Thyroid gland (tissue), 4 donors: ENCODE measurements at regions not wholly inside any gene's neighbourhood (a gene's known extent, or its start where the extent isn't known, plus 50 kb on each side); places are given as distances from the start of the nearest gene placed in this dataset.

Experiments
- DNase-seq, 2 donors: peaks; one replicate each; pipeline ENCODE4 v3.0.0-alpha.2; 2019
- H3K27ac ChIP-seq, 3 donors: fragments of 200-600 bp; sonication (generic); 1 replicate in 2 of 3; 2 replicates in 1 of 3; pipeline ENCODE4 v1.5.1; 2016 to 2019; ENCODE audit warnings: mild to moderate bottlenecking in 1 of 3, moderate library complexity in 1 of 3
- H3K27me3 ChIP-seq: fragments of 200-600 bp; sonication (generic); one replicate; pipeline ENCODE4 v1.5.1; 2019
- H3K36me3 ChIP-seq, 2 donors: fragments of 200-600 bp; sonication (generic); one replicate each; pipeline ENCODE4 v1.5.1; 2016 to 2019
- H3K4me1 ChIP-seq, 2 donors: fragments of 200-600 bp; sonication (generic); one replicate each; pipeline ENCODE4 v1.5.1; 2017 to 2019
- H3K4me3 ChIP-seq, 3 donors: fragments of 200-600 bp; sonication (generic); replicated peaks in 1 of 3; 1 replicate in 2 of 3; 2 replicates in 1 of 3; pipeline ENCODE4 v1.5.1; 2016; ENCODE audit warnings: mild to moderate bottlenecking in 1 of 3
- H3K9me3 ChIP-seq: fragments of 200-600 bp; sonication (generic); one replicate; pipeline ENCODE4 v1.5.1; 2017
- POLR2A ChIP-seq, 2 donors: fragments of 450-650 bp; IDR thresholded peaks; one replicate each; pipeline ENCODE4 v1.6.1; 2017; ENCODE audit warnings: antibody characterized with exemption in 2 of 2, mild to moderate bottlenecking in 2 of 2, moderate library complexity in 1 of 2
- WGBS, 2 donors: methylation state at CpG; one replicate each; pipeline ENCODE4 v1.1.5; 2017; 5-methylcytosine and 5-hydroxymethylcytosine counted together
- intact Hi-C: fragments of 100-400 bp; cut with DNase I; formaldehyde crosslinking; loops from one replicate; pipeline ENCODE4 v1.15.1; 2023
- TF ChIP-seq, protein P1 (sequence below), 6 experiments: fragments of 200-600 bp in 3 of 6; fragments of 450-650 bp in 3 of 6; sonication (generic) in 3 of 6; IDR thresholded peaks; one replicate each; pipeline ENCODE4 v1.5.1; 2016 to 2019; ENCODE audit warnings: antibody characterized with exemption in 6 of 6, mild to moderate bottlenecking in 2 of 6, inconsistent platforms in 1 of 6, moderate library complexity in 1 of 6

DNA sequence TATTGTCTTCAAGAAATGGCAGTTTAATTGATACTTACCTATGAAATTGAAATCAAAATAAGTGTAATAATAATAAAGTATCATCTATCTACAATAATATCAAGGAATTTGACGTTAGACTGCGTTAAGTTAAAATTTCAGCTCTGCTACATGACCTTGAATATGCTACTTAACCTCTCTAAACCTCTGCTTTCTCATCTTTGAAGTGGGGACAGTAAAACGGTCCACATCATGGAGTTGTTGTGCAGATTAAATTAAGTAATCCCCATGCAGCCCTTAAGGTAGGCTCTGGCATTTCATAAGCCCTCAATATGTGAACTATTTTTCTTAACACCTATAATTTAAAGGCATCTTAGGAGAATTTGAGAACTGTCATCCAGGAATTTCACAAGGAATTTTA, 252.4 kb upstream of the PHF14 start:
- H3K36me3 ChIP-seq, result no peaks in the 10 kb centered on the region
- DNase-seq, result no peak
- no peaks in the 10 kb centered on the region for H3K9me3 ChIP-seq
- TF ChIP-seq, protein P1, sequence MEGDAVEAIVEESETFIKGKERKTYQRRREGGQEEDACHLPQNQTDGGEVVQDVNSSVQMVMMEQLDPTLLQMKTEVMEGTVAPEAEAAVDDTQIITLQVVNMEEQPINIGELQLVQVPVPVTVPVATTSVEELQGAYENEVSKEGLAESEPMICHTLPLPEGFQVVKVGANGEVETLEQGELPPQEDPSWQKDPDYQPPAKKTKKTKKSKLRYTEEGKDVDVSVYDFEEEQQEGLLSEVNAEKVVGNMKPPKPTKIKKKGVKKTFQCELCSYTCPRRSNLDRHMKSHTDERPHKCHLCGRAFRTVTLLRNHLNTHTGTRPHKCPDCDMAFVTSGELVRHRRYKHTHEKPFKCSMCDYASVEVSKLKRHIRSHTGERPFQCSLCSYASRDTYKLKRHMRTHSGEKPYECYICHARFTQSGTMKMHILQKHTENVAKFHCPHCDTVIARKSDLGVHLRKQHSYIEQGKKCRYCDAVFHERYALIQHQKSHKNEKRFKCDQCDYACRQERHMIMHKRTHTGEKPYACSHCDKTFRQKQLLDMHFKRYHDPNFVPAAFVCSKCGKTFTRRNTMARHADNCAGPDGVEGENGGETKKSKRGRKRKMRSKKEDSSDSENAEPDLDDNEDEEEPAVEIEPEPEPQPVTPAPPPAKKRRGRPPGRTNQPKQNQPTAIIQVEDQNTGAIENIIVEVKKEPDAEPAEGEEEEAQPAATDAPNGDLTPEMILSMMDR (IDR thresholded peaks at IDR 0.05), result no peak
- TF ChIP-seq POLR2A (IDR thresholded peaks at IDR 0.05), result no peak
- intact Hi-C loops, result no loop called here
- no peaks in the 10 kb centered on the region for H3K4me1 ChIP-seq
- H3K27me3 ChIP-seq, result no peaks in the 10 kb centered on the region
- 75 to 81% methylated on average over 3 of the region's 3 CpGs for WGBS, 2 donors
- H3K4me3 ChIP-seq, result no peak overlapping the region
- no peak overlapping the region for H3K27ac ChIP-seq

DNA sequence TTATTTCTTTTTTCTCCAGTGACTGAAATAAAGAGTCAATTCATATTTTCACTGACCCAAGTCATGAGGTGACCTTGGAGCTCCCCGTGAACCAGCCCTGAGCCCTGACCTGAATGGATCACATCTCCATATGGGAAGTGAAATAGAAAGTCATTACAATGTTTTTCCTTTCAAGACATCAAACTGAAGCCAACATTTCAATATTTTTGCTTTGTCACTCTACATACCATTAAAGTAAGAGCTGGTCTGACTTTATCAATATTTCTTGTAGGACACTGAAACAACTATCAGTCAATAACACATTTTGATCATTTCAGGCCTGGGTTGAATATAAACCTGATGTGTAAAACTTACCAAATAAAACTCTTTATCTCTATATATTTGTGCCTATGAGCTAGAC, 249.8 kb upstream of the PHF14 start:
- no peak overlapping the region for H3K4me3 ChIP-seq
- TF ChIP-seq, protein P1 (IDR thresholded peaks at IDR 0.05), result no peak
- no peak for TF ChIP-seq POLR2A (IDR thresholded peaks at IDR 0.05)
- no peaks in the 10 kb centered on the region for H3K4me1 ChIP-seq
- intact Hi-C loops, result no loop called here
- H3K36me3 ChIP-seq, result no peaks in the 10 kb centered on the region
- no peak for DNase-seq
- H3K27ac ChIP-seq, result no peak overlapping the region
- 82 to 85% methylated on average over 1 of the region's 1 CpG for WGBS, 2 donors
- H3K27me3 ChIP-seq, result no peaks in the 10 kb centered on the region
- no peaks in the 10 kb centered on the region for H3K9me3 ChIP-seq

DNA sequence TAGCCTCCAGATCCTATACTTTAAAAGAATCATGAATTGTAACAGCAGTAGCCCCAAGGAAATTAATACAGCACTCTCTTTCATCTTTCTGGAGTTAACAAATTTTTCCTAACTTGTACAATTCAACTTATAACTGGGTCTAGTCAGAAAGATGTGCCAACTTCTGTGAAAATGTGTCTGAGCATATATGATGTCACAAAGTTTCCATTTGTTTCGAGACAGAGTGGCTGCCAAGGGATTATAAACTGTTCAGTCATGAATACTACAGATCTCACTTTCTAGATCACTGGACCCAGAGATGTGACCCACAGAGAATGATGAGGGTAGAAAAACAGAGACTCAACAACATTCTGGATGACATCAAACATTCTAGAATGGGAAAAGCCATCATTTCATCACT, 249.2 kb upstream of the PHF14 start:
- no peak overlapping the region for H3K27ac ChIP-seq
- H3K27me3 ChIP-seq, result no peaks in the 10 kb centered on the region
- no peak overlapping the region for H3K4me3 ChIP-seq
- no peaks in the 10 kb centered on the region for H3K4me1 ChIP-seq
- intact Hi-C loops, result no loop called here
- no peaks in the 10 kb centered on the region for H3K9me3 ChIP-seq
- 83% methylated on average over 1 of the region's 1 CpG for WGBS, 2 donors
- TF ChIP-seq, protein P1 (IDR thresholded peaks at IDR 0.05), result no peak
- TF ChIP-seq POLR2A (IDR thresholded peaks at IDR 0.05), result no peak
- no peaks in the 10 kb centered on the region for H3K36me3 ChIP-seq
- no peak for DNase-seq

DNA sequence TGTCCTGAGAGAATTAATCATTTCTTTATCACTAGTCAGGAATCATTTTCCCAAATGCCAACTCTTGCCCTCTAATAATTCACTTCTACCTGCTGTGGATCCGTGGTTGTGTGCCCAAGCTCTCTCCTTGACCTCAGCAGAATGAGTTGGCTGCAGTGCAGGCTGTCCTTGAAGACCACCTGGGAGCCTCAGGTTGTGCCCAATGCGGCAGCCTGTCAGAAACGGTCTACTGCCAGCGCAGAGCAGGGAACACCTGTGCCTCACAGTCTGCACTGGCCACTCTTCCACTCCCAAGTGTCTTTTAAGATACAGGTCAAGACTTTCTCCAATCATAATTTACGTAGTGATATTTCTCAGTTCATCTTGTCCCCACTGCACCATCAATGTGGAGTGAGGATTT, 246.0 kb upstream of the PHF14 start:
- no peak overlapping the region for H3K4me3 ChIP-seq
- TF ChIP-seq, protein P1 (IDR thresholded peaks at IDR 0.05), result no peak
- no peak for TF ChIP-seq POLR2A (IDR thresholded peaks at IDR 0.05)
- no peaks in the 10 kb centered on the region for H3K9me3 ChIP-seq
- no peaks in the 10 kb centered on the region for H3K36me3 ChIP-seq
- no peaks in the 10 kb centered on the region for H3K27me3 ChIP-seq
- H3K27ac ChIP-seq, result no peak overlapping the region
- no peak for DNase-seq
- no peaks in the 10 kb centered on the region for H3K4me1 ChIP-seq
- WGBS, 2 donors, result 86 to 88% methylated on average over 5 of the region's 5 CpGs
- intact Hi-C loops, result no loop called here

DNA sequence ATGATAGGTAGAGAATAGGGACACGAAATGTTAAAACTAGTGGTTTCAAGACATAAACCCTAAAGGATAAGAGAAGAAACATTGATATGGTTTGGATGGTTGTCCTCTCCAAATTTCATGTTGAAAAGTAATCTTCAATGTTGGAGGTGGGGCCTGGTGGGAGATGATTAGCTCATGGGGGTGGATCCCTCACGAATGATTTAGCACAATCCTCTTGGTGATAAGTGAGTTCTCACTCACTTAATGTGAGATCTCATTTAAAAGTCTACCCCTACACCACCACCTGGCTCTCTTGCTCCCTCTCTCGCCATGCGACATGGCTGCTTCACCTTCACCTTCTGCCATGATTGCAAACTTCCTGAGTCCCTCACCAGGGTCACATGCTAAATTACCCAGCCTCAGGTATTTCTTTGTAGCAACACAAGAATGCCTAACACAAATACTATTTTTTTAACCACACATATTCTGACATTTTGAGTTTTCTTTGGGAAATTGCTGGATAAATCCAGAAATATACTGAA, 242.4 kb upstream of the PHF14 start:
- Histone ChIP-seq H3K27ac (no peak overlapping the region), H3K27me3 (no peaks in the 10 kb centered on the region), H3K36me3 (no peaks in the 10 kb centered on the region), H3K9me3 (no peaks in the 10 kb centered on the region), H3K4me1 (no peaks in the 10 kb centered on the region), H3K4me3 (no peak overlapping the region)
- intact Hi-C loops, result no loop called here
- no peak for DNase-seq
- TF ChIP-seq POLR2A (IDR thresholded peaks at IDR 0.05), result no peak
- 77 to 85% methylated on average over 4 of the region's 4 CpGs for WGBS, 2 donors

DNA sequence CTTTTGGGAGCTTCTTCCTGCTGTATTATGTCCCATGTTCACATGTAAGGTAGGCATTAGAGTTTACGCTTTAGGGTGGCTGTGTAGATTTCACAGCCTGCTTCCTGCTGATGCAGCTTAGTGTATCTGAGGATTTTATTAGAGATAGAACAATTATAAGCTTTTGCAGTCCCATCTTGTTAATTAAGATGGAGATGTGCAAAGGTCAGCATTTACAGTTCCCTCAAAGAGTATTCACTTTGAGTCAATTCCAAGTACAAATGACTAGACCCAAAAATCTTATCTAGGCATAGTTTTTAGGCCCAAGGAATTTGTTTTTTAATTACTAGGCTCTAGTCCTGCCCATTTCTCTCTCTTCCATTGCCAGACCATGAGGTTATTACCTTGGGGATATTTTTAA, 239.9 kb upstream of the PHF14 start:
- Histone ChIP-seq H3K27ac (no peak overlapping the region), H3K27me3 (no peaks in the 10 kb centered on the region), H3K4me3 (no peak overlapping the region), H3K4me1 (no peaks in the 10 kb centered on the region), H3K36me3 (no peaks in the 10 kb centered on the region), H3K9me3 (no peaks in the 10 kb centered on the region)
- WGBS, 2 donors, result 94 to 100% methylated on average over 1 of the region's 1 CpG
- TF ChIP-seq POLR2A (IDR thresholded peaks at IDR 0.05), result no peak
- TF ChIP-seq, protein P1 (IDR thresholded peaks at IDR 0.05), result no peak
- DNase-seq, result no peak
- intact Hi-C loops, result no loop called here
